ENCODE measurements at regions not wholly inside any gene's neighbourhood (a gene's known extent, or its start where the extent isn't known, plus 50 kb on each side); places are given as distances from the start of the nearest gene placed in this dataset.

DNA sequence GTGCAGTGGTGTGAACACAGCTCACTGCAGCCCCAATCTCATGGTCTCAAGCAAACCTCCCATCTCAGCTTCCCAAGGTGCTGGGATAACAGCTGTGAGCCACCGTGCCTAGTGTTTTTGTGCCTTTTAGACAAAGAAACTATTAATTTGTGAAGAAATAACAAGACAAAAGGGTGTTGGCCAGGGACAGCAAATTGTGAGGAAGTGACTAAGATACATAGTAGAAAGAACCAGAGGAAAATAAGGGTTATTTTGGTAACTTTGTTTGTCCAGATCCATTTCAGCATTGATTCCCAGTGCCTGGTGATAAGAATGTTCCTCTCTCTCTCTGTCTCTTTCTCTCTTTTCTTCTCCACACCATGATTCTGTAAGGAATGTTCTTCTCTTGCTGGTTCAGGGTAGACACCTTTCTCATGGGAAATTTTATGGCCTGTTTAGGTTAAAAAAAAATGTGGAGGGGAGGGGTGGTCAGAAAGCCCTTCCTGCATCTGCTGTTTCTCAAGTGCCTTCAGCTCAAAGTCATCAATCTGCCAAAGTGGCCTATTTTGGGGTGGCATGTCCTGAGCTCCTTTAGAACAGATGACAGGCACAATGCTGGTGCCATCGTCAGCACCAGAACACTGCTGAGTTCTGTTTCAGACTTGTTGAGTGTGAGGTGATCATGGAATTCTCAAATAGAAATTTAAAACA lies 184.4 kb upstream of the EEA1 start:
- DNase-seq: peak; percentile 47
- intact Hi-C loops (cut with DNase I): no loop called here
- peak; percentile 91 for ATAC-seq (ENCODE audit: poor library complexity)

- DNase-seq (no peak), ATAC-seq (ENCODE audit: poor library complexity) (peak; percentile 11)
- intact Hi-C loops (cut with DNase I): no loop called here
Observed at GRCh38 chr12:93115198-93115601, 186.1 kb upstream of the EEA1 start.

DNA sequence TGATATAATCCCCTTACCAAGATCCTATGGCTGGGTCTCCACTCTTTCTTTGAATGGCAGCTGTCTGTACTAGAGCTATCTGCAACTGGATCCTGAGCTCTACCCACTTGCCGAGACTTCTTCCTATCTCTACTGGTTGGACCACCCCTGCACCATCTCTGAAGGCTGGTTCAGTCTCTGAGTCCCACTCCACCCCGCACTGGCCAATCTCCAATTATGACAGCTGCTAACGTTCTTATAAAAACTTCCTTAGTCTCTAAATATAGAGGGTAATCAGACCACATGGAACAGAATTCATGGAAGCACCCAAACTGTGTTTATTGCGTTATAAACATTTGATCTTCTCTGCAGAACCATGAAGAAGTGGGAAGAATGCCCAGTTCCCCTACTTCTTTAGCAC lies 186.6 kb upstream of the EEA1 start:
- DNase-seq: no peak
- intact Hi-C loops (cut with DNase I): no loop called here
- ATAC-seq (ENCODE audit: poor library complexity): peak; percentile 2

DNA sequence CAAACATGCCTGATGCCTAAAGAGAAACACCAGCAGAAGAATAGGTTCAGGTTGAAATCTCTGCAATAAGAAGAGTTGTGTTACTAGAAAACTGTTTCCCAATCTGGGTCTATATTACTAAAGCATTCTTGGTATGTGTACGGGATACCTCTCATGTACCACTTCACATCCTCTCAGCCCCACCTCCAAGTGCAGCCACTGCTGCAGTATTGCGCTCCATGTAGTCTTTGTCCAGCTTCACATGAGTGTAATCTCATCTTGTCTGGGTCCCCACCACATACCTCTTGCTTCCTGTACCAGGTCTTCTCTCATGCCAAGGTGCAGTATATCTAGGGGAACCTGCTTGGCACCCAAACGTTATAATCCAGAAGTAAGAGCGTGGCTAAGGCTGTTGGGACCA lies 187.5 kb upstream of the EEA1 start:
- ATAC-seq (ENCODE audit: poor library complexity) (no peak), DNase-seq (no peak)
- intact Hi-C loops (cut with DNase I): no loop called here

GRCh38 chr12:93121729-93122488 lies 192.8 kb upstream of the EEA1 start:
- ATAC-seq (ENCODE audit: poor library complexity) (no peak), DNase-seq (no peak)
- intact Hi-C loops (cut with DNase I): loop anchor here (10.0 kb wide), 1 partner anchor 97 kb away; no protein-coding TSS in a partner anchor

DNA sequence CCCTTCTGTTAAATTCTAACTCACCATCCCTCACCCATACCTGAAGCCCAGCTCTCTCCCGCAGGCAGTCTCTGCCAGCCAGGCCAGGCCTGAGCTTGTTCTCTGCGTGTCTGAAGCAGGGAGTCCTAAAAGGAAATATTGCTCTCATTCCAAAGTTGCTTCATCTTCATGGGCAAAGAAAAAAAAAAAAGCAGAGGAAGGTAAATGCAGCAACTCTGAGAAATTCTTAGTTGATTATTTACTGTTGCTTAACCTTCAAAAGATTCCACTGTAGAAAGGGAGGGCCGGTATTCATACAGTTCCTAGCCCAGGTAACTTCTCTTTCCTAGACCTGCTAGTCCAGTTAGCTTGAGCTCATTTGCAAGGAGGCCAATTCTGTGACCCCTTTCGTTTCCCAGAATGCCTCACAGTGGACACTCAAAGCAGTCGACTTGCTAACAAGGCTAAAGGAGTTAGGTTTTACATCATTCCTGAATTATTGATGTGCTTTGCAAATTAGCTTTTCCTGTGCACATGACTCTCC lies 193.5 kb upstream of the EEA1 start:
- no peak for DNase-seq
- intact Hi-C loops (cut with DNase I): loop anchor here (10.0 kb wide), 1 partner anchor 98 kb away; no protein-coding TSS in a partner anchor
- ATAC-seq (ENCODE audit: poor library complexity): no peak

- DNase-seq: no peak
- intact Hi-C loops (cut with DNase I): loop anchor here (5.0 to 10.0 kb wide), 3 partner anchors 63 to 138 kb away; no protein-coding TSS in a partner anchor
- no peak for ATAC-seq (ENCODE audit: poor library complexity)
Observed at GRCh38 chr12:93125126-93125525, 196.0 kb upstream of the EEA1 start.

DNA sequence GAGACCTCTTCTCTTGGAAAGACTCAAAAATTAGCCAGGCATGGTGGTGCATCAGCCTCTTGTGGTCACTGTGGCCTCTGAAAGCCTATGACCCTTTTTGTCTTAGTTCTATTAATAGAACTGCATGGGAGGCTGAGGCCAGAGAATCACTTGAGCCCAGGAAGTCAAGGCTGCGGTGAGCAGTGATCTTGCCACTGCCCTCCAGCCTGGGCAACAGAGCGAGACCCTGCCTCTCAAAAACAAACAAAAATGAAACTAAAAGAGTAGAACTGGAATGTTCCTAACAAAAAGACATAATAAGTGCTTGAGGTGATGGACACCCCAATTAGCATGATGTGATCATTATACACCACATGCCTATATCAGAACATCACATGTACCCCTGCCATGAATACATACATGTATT lies 197.0 kb upstream of the EEA1 start:
- intact Hi-C loops (cut with DNase I): loop anchor here (5.0 to 10.0 kb wide), 3 partner anchors 64 to 139 kb away; no protein-coding TSS in a partner anchor
- DNase-seq (no peak), ATAC-seq (ENCODE audit: poor library complexity) (no peak)

DNA sequence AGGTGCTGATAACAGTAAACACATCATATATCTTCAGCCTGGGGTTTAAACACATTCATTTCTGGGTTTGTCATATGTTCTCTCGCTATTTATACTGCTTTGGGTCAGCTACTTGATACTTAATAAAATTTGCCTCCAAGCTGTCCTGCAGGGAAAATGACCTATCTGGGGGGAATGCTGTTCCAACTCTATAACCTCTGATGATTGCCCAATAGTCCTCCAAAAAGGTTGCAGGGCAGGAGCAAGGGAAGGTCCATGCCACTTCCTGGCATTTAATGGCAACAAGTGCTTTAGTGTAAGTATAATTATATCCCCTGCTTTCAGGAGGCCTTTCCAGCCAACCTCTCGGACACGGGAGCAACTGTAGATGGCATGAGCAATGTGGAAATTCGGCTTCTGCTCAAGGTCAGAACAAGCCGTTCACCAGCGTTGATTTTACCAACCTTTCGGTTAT lies 198.0 kb upstream of the EEA1 start:
- peak; percentile 45 for DNase-seq
- intact Hi-C loops (cut with DNase I): loop anchor here (5.0 to 10.0 kb wide), 3 partner anchors 65 to 140 kb away; no protein-coding TSS in a partner anchor
- peak; percentile 74 for ATAC-seq (ENCODE audit: poor library complexity)

GRCh38 chr12:93127582-93128331 lies 198.7 kb upstream of the EEA1 start:
- intact Hi-C loops (cut with DNase I): loop anchor here (2.0 to 10.0 kb wide), 4 partner anchors 47 to 140 kb away; no protein-coding TSS in a partner anchor

DNA sequence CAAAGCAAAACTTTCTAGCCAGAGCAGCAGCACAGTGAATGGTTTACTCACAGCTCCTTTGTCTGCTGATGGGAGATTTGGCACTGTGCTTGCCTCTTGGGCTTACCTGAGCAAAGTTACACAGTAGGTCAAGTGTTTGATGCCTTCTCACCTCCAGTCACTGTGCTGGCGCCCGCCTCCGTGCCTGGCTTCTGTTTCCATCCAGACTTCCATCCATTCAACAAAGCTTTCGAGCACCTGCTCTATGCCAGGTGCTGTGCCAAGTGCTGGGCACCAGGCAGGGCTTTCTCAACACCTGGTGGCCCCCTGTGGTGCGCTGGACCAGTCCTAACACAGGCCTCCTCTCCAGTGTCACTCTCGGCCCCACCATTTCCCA lies 199.2 kb upstream of the EEA1 start:
- ATAC-seq (ENCODE audit: poor library complexity) (peak; percentile 9), DNase-seq (peak; percentile 57)
- intact Hi-C loops (cut with DNase I): loop anchor here (2.0 to 10.0 kb wide), 4 partner anchors 46 to 141 kb away; no protein-coding TSS in a partner anchor

More at GRCh38 chr12:93127582-93128331, 198.7 kb upstream of the EEA1 start:
- DNase-seq: peak; percentile 83
- ATAC-seq (ENCODE audit: poor library complexity): peak; percentile 91

DNA sequence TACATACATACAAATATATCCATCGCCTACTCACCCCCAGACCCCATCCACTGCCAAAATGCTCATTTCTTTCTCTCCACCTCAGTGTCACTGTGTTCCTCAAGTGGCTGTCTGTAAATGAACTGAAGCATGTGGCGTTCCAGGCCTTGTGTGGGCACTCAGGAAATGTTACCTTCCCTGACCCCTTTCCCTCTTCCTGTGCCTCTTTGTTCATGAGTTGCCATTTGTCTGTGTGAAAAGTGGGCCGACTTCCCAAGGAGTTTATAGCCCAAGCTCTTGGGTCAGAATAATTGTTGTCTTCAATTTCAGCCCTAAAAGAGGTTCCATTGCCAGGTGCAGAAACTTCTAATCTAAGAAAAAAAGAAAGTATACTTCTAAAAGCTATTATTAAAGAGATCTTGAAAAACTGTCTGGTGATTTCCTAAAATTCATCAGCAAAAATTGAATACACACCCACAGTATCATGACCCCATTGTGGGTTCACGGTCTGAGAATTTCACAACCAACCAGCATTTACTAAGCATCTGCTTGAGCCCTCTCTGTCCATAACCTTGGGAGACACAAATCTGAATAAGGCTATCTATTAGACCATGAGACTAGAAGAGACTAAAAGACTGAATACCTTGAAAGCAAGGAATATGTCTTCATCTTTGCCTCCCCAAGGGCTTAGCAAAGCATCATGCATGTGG lies 201.4 kb upstream of the EEA1 start:
- DNase-seq (no peak), ATAC-seq (ENCODE audit: poor library complexity) (no peak)
- intact Hi-C loops (cut with DNase I): no loop called here

DNA sequence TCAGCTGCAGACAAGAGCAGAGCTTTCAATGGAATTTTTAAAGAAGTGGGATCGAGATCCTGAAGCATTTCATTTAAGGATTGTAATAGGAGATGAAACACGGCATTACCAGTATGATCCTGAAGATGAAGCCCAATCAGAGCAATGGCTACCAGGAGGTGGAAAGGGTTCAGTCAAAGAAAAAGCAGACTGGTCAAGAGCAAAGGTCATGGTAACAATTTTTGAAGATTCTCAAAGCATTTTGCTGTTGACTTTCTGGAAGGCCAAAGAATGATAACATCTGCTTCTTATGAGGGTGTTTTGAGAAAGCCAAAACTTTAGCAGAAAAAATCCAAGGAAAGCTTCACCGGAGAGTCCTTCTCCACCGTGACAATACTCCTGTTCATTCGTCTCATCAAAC lies 204.3 kb upstream of the EEA1 start:
- DNase-seq: no peak
- intact Hi-C loops (cut with DNase I): no loop called here
- no peak for ATAC-seq (ENCODE audit: poor library complexity)

DNA sequence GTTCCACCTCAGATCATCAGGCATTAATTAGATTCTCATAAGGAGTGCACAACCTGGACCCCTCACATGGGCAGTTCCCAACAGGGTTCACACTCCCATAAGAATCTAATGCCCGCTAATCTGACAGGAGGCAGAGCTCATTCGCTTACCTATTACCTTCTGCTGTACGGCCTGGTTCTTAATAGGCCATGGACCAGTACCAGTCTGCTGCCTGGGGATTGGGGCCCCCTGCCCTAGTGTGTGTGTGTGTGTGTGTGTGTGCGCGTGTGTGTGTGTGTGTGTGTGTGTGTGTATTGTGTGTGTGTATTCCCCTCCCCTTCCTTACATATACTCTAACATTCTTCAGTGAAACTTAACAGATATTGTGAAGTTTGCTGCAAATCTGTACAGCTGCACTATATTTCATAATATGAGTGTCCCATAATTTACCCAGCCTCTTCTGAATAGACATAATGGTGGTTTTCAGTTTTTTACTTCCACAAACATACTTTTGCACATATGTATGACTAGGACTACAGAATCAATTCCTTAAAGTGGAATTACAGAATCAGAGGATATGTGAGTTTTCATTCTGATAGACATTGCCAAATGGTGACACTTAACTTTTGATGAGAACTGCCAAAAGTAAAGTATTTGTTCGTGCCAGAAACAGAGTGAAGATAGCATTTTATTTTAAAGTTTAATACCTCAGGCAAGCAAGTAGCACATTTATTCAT lies 205.2 kb upstream of the EEA1 start:
- intact Hi-C loops (cut with DNase I): no loop called here
- no peak for DNase-seq
- no peak for ATAC-seq (ENCODE audit: poor library complexity)

DNA sequence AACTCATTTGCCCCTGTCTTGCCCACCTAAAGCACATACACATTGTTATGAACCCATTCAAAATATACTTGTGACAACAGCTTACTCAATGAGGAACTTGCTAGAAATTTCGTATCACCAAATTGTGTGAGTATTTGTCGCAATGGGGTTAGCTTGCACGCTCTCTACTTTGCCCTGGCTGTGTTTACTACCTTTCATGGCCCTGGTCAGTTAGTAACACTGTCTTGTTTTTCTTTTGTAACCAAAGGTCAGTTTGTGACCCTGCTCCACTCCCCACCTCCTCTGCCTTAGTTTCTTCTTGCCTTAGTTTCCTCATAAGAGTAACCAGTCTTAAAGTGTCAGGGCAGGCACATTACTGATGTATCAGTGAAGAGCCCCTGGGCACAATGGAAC lies 205.8 kb upstream of the EEA1 start:
- intact Hi-C loops (cut with DNase I): no loop called here
- ATAC-seq (ENCODE audit: poor library complexity) (no peak), DNase-seq (no peak)

- ATAC-seq (ENCODE audit: poor library complexity): no peak
- intact Hi-C loops (cut with DNase I): no loop called here
- DNase-seq: no peak
Observed at GRCh38 chr12:93135286-93136239, 206.5 kb upstream of the EEA1 start.
